ENCODE measurements at regions not wholly inside any gene's neighbourhood (a gene's known extent, or its start where the extent isn't known, plus 50 kb on each side); places are given as distances from the start of the nearest gene placed in this dataset.

DNA sequence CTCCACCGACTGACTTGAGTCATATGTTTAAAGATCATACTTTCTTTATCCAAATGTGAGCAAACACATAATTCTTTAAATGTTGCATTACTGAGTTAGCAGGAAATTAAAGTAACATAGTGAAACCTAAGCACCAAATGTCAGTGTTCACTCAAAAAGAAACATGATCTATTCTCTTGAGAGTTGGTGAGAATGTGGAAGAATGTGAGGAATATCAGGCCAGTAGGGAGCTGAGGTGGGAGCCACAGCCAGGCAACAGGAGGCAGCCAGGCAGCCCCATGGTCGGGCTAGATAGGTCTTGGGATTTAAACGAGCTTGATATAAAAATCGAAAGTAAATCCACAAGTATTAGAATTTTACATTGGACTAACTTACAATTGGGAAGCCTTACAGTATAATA is 198.1 kb upstream of the SH3BP4 start:
- TF ChIP-seq POLR2A (IDR thresholded peaks at IDR 0.05; ENCODE audit: low read depth, low read length) (no peak), JUND (IDR thresholded peaks at IDR 0.05; ENCODE audit: low read depth, low read length) (no peak), SP1 (IDR thresholded peaks at IDR 0.05; ENCODE audit: low read depth, low read length) (no peak), NFIC (IDR thresholded peaks at IDR 0.05; ENCODE audit: low read depth, low read length) (no peak), NR2C2 (IDR thresholded peaks at IDR 0.05; ENCODE audit: borderline replicate concordance, control insufficient read depth, insufficient read length, low read depth) (no peak), HDGF (IDR thresholded peaks at IDR 0.05) (no peak)
- TF ChIP-seq, protein P1, sequence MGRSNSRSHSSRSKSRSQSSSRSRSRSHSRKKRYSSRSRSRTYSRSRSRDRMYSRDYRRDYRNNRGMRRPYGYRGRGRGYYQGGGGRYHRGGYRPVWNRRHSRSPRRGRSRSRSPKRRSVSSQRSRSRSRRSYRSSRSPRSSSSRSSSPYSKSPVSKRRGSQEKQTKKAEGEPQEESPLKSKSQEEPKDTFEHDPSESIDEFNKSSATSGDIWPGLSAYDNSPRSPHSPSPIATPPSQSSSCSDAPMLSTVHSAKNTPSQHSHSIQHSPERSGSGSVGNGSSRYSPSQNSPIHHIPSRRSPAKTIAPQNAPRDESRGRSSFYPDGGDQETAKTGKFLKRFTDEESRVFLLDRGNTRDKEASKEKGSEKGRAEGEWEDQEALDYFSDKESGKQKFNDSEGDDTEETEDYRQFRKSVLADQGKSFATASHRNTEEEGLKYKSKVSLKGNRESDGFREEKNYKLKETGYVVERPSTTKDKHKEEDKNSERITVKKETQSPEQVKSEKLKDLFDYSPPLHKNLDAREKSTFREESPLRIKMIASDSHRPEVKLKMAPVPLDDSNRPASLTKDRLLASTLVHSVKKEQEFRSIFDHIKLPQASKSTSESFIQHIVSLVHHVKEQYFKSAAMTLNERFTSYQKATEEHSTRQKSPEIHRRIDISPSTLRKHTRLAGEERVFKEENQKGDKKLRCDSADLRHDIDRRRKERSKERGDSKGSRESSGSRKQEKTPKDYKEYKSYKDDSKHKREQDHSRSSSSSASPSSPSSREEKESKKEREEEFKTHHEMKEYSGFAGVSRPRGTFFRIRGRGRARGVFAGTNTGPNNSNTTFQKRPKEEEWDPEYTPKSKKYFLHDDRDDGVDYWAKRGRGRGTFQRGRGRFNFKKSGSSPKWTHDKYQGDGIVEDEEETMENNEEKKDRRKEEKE (IDR thresholded peaks at IDR 0.05): no peak
- TF ChIP-seq, protein P2, sequence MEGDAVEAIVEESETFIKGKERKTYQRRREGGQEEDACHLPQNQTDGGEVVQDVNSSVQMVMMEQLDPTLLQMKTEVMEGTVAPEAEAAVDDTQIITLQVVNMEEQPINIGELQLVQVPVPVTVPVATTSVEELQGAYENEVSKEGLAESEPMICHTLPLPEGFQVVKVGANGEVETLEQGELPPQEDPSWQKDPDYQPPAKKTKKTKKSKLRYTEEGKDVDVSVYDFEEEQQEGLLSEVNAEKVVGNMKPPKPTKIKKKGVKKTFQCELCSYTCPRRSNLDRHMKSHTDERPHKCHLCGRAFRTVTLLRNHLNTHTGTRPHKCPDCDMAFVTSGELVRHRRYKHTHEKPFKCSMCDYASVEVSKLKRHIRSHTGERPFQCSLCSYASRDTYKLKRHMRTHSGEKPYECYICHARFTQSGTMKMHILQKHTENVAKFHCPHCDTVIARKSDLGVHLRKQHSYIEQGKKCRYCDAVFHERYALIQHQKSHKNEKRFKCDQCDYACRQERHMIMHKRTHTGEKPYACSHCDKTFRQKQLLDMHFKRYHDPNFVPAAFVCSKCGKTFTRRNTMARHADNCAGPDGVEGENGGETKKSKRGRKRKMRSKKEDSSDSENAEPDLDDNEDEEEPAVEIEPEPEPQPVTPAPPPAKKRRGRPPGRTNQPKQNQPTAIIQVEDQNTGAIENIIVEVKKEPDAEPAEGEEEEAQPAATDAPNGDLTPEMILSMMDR (IDR thresholded peaks at IDR 0.05 in 2 of 3, conservative IDR thresholded peaks at IDR 0.05 in 1 of 3; ENCODE audit: control insufficient read depth in 2 of 3, extremely low read depth in 1 of 3, insufficient read depth in 1 of 3, low read depth in 3 of 3, low read length in 3 of 3): no peak
